ENCODE measurements at regions not wholly inside any gene's neighbourhood (a gene's known extent, or its start where the extent isn't known, plus 50 kb on each side); places are given as distances from the start of the nearest gene placed in this dataset.

- WGBS (ENCODE audit: low lambda C conversion rate, missing lambda C conversion rate): 63% methylated on average over 7 of the region's 7 CpGs
- Histone ChIP-seq H3K4me1 (ENCODE audit: insufficient read depth) (no peaks in the 10 kb centered on the region), H3K27ac (no peak overlapping the region), H3K9me3 (ENCODE audit: low read depth) (no peaks in the 10 kb centered on the region), H3K36me3 (replicated peaks; ENCODE audit: insufficient read depth, low read depth) (no peaks in the 10 kb centered on the region), H3K27me3 (no peaks in the 10 kb centered on the region), H4K20me1 (ENCODE audit: insufficient read depth, poor library complexity, severe bottlenecking) (no peaks in the 10 kb centered on the region), H2AFZ (no peak overlapping the region), H3K4me3 (no peak overlapping the region), H3K79me2 (no peaks in the 10 kb centered on the region), H3K4me2 (no peak overlapping the region), H3K9me2 (replicated peaks; ENCODE audit: insufficient read depth) (no peaks in the 10 kb centered on the region)
- DNase-seq (ENCODE audit: low spot score): no peak
- no peak for TF ChIP-seq EZH2 (IDR thresholded peaks at IDR 0.05; ENCODE audit: borderline replicate concordance)
- TF ChIP-seq CTCF (IDR thresholded peaks at IDR 0.05; ENCODE audit: poor library complexity): no peak
- TF ChIP-seq EZH2phosphoT487 (IDR thresholded peaks at IDR 0.05; ENCODE audit: low read depth, severe bottlenecking, unreplicated experiment): no peak
Measured at GRCh38 chr1:13950637-13951036, 250.6 kb downstream of the PRDM2 start.

- DNase-seq (ENCODE audit: low spot score): no peak
- H3K9me2 ChIP-seq (replicated peaks; ENCODE audit: insufficient read depth): no peaks in the 10 kb centered on the region
- no peaks in the 10 kb centered on the region for H4K20me1 ChIP-seq (ENCODE audit: insufficient read depth, poor library complexity, severe bottlenecking)
- H2AFZ ChIP-seq: no peak overlapping the region
- no peaks in the 10 kb centered on the region for H3K27me3 ChIP-seq
- H3K79me2 ChIP-seq: no peaks in the 10 kb centered on the region
- no peak for TF ChIP-seq CTCF (IDR thresholded peaks at IDR 0.05; ENCODE audit: poor library complexity)
- no peak for TF ChIP-seq EZH2 (IDR thresholded peaks at IDR 0.05; ENCODE audit: borderline replicate concordance)
- no peak for TF ChIP-seq EZH2phosphoT487 (IDR thresholded peaks at IDR 0.05; ENCODE audit: low read depth, severe bottlenecking, unreplicated experiment)
- H3K27ac ChIP-seq: no peak overlapping the region
- no peaks in the 10 kb centered on the region for H3K36me3 ChIP-seq (replicated peaks; ENCODE audit: insufficient read depth, low read depth)
- no peaks in the 10 kb centered on the region for H3K4me1 ChIP-seq (ENCODE audit: insufficient read depth)
- no peaks in the 10 kb centered on the region for H3K9me3 ChIP-seq (ENCODE audit: low read depth)
- H3K4me2 ChIP-seq: no peak overlapping the region
- H3K4me3 ChIP-seq: no peak overlapping the region
- 52% methylated on average over 4 of the region's 4 CpGs for WGBS (ENCODE audit: low lambda C conversion rate, missing lambda C conversion rate)
Measured at GRCh38 chr1:13951793-13952751, 252.1 kb downstream of the PRDM2 start.

GRCh38 chr1:13952985-13953384 lies 253.0 kb downstream of the PRDM2 start:
- H2AFZ ChIP-seq: no peak overlapping the region
- H3K4me1 ChIP-seq (ENCODE audit: insufficient read depth): no peaks in the 10 kb centered on the region
- H3K9me3 ChIP-seq (ENCODE audit: low read depth): no peaks in the 10 kb centered on the region
- H3K27me3 ChIP-seq: no peaks in the 10 kb centered on the region
- H3K27ac ChIP-seq: no peak overlapping the region
- no peak overlapping the region for H3K4me2 ChIP-seq
- H3K4me3 ChIP-seq: no peak overlapping the region
- H3K36me3 ChIP-seq (replicated peaks; ENCODE audit: insufficient read depth, low read depth): no peaks in the 10 kb centered on the region
- no peaks in the 10 kb centered on the region for H3K79me2 ChIP-seq
- WGBS (ENCODE audit: low lambda C conversion rate, missing lambda C conversion rate): 49% methylated on average over 5 of the region's 5 CpGs
- H3K9me2 ChIP-seq (replicated peaks; ENCODE audit: insufficient read depth): no peaks in the 10 kb centered on the region
- TF ChIP-seq EZH2 (IDR thresholded peaks at IDR 0.05; ENCODE audit: borderline replicate concordance) (no peak), CTCF (IDR thresholded peaks at IDR 0.05; ENCODE audit: poor library complexity) (no peak), EZH2phosphoT487 (IDR thresholded peaks at IDR 0.05; ENCODE audit: low read depth, severe bottlenecking, unreplicated experiment) (no peak)
- no peaks in the 10 kb centered on the region for H4K20me1 ChIP-seq (ENCODE audit: insufficient read depth, poor library complexity, severe bottlenecking)
- no peak for DNase-seq (ENCODE audit: low spot score)

All from hepatocyte (in vitro differentiated cells).